ENCODE measurements at regions not wholly inside any gene's neighbourhood (a gene's known extent, or its start where the extent isn't known, plus 50 kb on each side); places are given as distances from the start of the nearest gene placed in this dataset.

DNA sequence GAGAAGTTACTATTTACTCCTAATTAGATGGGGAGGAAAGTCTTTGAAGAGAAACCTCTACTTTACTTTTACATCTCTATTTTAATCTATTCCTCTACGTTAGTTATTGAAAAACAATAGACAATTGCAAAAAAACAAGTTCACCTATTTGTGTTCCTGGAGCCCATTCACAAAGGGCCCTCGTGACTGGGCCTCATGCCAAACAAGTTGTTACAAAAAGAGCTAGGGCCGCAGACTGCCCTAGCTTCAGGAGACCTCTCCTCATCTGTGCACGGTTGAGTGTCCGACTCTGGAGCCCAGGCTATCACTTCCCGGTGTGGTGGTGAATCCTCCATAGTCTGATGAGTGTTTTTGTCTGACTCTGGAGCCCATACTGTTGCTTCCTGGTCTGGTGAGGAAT lies 190.9 kb downstream of the ZNF486 start:
- TF ChIP-seq POLR2A (IDR thresholded peaks at IDR 0.05; ENCODE audit: low read depth, low read length) (no peak), PAX5 (IDR thresholded peaks at IDR 0.05; ENCODE audit: insufficient read depth, low read length, severe bottlenecking) (no peak), TAF1 (IDR thresholded peaks at IDR 0.05; ENCODE audit: low read depth, low read length) (no peak), POLR2AphosphoS5 (IDR thresholded peaks at IDR 0.05; ENCODE audit: low read depth, low read length) (no peak), SPI1 (IDR thresholded peaks at IDR 0.05; ENCODE audit: low read depth, low read length) (no peak), POU2F2 (IDR thresholded peaks at IDR 0.05; ENCODE audit: low read depth, low read length) (no peak)
- no peak for DNase-seq (ENCODE audit: insufficient read length, low spot score)
- no peak for FAIRE-seq

- FAIRE-seq: no peak
- DNase-seq (ENCODE audit: insufficient read length, low spot score): no peak
Observed at GRCh38 chr19:20351244-20351643, 184.2 kb downstream of the ZNF486 start.

DNA sequence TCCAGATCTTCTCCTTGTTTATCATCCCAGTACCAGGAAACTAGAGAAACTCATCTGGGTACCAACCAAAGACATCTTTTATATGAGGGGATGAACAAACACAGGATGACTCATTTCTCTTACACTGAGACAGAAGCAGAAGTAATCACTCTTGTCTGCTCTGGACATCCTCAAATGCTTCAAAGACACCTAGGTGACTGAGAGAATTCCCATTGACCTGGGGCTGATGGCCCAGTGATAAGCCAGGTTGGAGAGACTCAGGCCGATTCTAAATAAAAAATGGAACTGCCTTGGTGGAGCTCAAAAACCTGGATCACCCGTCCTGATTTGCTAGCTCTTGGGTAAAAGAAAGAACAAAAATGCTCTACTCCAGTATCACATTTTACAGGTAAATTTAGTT lies 182.2 kb downstream of the ZNF486 start:
- TF ChIP-seq POU2F2 (IDR thresholded peaks at IDR 0.05; ENCODE audit: low read depth, low read length) (no peak), POLR2AphosphoS5 (IDR thresholded peaks at IDR 0.05; ENCODE audit: low read depth, low read length) (no peak), SPI1 (IDR thresholded peaks at IDR 0.05; ENCODE audit: low read depth, low read length) (no peak), POLR2A (IDR thresholded peaks at IDR 0.05; ENCODE audit: low read depth, low read length) (no peak), TAF1 (IDR thresholded peaks at IDR 0.05; ENCODE audit: low read depth, low read length) (no peak), PAX5 (IDR thresholded peaks at IDR 0.05; ENCODE audit: insufficient read depth, low read length, severe bottlenecking) (no peak)
- DNase-seq (ENCODE audit: insufficient read length, low spot score) (no peak), FAIRE-seq (no peak)

More at GRCh38 chr19:20351244-20351643, 184.2 kb downstream of the ZNF486 start:
- TF ChIP-seq POLR2AphosphoS5 (IDR thresholded peaks at IDR 0.05; ENCODE audit: low read depth, low read length) (no peak), SPI1 (IDR thresholded peaks at IDR 0.05; ENCODE audit: low read depth, low read length) (no peak), POLR2A (IDR thresholded peaks at IDR 0.05; ENCODE audit: low read depth, low read length) (no peak), TAF1 (IDR thresholded peaks at IDR 0.05; ENCODE audit: low read depth, low read length) (no peak), POU2F2 (IDR thresholded peaks at IDR 0.05; ENCODE audit: low read depth, low read length) (no peak), PAX5 (IDR thresholded peaks at IDR 0.05; ENCODE audit: insufficient read depth, low read length, severe bottlenecking) (no peak)

DNA sequence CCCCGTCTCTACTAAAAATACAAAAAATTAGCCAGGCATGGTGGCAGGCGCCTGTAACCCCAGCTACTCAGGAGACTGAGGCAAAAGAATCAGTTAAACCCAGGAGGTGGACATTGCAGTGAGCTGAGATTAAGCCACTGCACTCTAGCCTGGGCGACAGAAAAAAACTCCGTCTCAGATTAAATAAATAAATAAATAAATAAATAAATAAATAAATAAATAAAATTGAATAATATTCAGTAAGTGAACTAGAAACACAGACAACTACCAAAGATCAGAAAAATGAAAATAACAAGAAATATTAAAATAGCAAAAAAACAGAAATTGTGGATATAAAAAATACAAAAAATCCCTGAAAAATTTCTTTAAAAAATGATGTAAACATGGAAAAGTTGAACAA lies 172.4 kb downstream of the ZNF486 start:
- no peak for FAIRE-seq
- DNase-seq (ENCODE audit: insufficient read length, low spot score): no peak
- TF ChIP-seq POLR2A (IDR thresholded peaks at IDR 0.05; ENCODE audit: low read depth, low read length): no peak
- no peak for TF ChIP-seq TAF1 (IDR thresholded peaks at IDR 0.05; ENCODE audit: low read depth, low read length)
- TF ChIP-seq PAX5 (IDR thresholded peaks at IDR 0.05; ENCODE audit: insufficient read depth, low read length, severe bottlenecking): no peak
- TF ChIP-seq POLR2AphosphoS5 (IDR thresholded peaks at IDR 0.05; ENCODE audit: low read depth, low read length): no peak
- TF ChIP-seq POU2F2 (IDR thresholded peaks at IDR 0.05; ENCODE audit: low read depth, low read length): no peak
- no peak for TF ChIP-seq SPI1 (IDR thresholded peaks at IDR 0.05; ENCODE audit: low read depth, low read length)

GRCh38 chr19:20334760-20335159 lies 167.7 kb downstream of the ZNF486 start:
- no peak for TF ChIP-seq POLR2AphosphoS5 (IDR thresholded peaks at IDR 0.05; ENCODE audit: low read depth, low read length)
- no peak for TF ChIP-seq TAF1 (IDR thresholded peaks at IDR 0.05; ENCODE audit: low read depth, low read length)
- TF ChIP-seq POLR2A (IDR thresholded peaks at IDR 0.05; ENCODE audit: low read depth, low read length): no peak
- no peak for TF ChIP-seq SPI1 (IDR thresholded peaks at IDR 0.05; ENCODE audit: low read depth, low read length)
- no peak for TF ChIP-seq POU2F2 (IDR thresholded peaks at IDR 0.05; ENCODE audit: low read depth, low read length)
- TF ChIP-seq PAX5 (IDR thresholded peaks at IDR 0.05; ENCODE audit: insufficient read depth, low read length, severe bottlenecking): no peak

GRCh38 chr19:20333508-20333907 lies 166.5 kb downstream of the ZNF486 start:
- FAIRE-seq (no peak), DNase-seq (ENCODE audit: insufficient read length, low spot score) (no peak)
- TF ChIP-seq SPI1 (IDR thresholded peaks at IDR 0.05; ENCODE audit: low read depth, low read length): 0 out of 2 replicates have a peak, but pooled peaks have one; percentile 10
- TF ChIP-seq TAF1 (IDR thresholded peaks at IDR 0.05; ENCODE audit: low read depth, low read length): no peak

More at GRCh38 chr19:20334760-20335159, 167.7 kb downstream of the ZNF486 start:
- FAIRE-seq: no peak
- DNase-seq (ENCODE audit: insufficient read length, low spot score): no peak

DNA sequence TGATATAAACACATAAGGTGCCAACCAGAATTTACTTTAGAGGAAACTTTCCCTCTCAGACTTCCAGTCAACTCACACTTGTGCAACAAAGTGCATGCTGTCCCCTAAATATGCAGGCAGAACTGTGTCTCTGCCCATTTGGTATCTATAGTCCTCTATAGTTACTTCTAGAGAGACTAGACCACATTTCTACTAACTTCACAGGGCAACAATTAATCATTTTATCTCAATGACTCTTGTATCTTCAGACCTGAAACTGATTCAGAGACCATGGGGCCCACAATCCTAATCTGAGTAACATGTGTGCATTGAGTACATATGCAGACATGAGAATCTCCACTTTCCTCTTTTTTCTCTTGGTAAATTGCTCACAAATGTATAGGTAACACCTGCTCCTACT lies 158.1 kb downstream of the ZNF486 start:
- no peak for FAIRE-seq
- TF ChIP-seq POU2F2 (IDR thresholded peaks at IDR 0.05; ENCODE audit: low read depth, low read length) (no peak), PAX5 (IDR thresholded peaks at IDR 0.05; ENCODE audit: insufficient read depth, low read length, severe bottlenecking) (no peak)
- no peak for DNase-seq (ENCODE audit: insufficient read length, low spot score)

DNA sequence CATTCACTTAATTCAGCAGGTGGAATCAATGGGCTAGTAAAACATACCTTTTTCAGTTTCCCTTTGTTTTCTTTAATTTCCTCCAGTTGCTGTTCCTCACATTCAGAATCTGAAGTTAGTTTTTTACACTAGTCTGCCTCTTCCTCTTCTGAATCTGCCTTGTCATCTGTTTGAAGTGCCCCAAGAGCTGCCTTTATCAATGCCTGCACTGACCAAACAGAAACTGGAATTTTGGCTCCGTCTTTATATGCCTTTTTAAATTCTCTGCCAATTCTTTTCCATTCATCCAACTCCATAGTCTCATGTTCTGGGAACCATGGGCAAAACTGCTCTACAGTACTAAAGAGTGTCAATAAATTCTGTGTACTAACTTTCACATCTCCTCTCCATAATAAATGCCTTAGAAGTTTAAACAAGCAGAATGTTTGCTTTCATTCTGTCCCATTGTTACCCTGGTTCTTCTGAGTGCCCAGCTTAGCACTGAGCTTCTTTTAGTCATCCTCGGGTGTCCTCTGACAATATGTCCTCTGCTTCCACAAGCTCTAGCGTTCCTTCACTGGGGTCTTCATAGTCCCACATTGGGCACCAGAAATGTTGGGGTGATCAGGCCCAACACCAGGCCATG lies 154.2 kb downstream of the ZNF486 start:
- DNase-seq (ENCODE audit: insufficient read length, low spot score): no peak
- TF ChIP-seq POLR2A (IDR thresholded peaks at IDR 0.05; ENCODE audit: low read depth, low read length) (no peak), POLR2AphosphoS5 (IDR thresholded peaks at IDR 0.05; ENCODE audit: low read depth, low read length) (no peak), PAX5 (IDR thresholded peaks at IDR 0.05; ENCODE audit: insufficient read depth, low read length, severe bottlenecking) (no peak)
- no peak for FAIRE-seq

DNA sequence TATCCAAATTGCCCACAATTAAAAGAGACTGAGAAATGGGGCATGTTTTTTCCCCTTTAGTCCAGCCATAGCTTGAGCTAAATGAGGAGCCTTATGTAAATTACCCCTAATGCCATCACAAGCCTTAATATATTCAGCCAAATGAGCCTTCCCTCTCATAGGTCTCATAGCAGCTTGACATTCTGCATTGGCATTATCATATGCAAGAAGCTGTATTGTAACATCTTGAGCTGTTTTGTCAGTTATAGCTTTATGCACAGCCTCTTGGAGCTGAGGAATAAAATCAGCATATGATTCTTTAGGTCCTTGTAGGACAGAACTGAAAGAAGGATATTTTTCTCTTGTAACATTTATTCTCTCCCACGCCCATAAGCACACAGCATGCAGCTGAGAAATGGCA lies 153.2 kb downstream of the ZNF486 start:
- FAIRE-seq (no peak), DNase-seq (ENCODE audit: insufficient read length, low spot score) (no peak)
- TF ChIP-seq TAF1 (IDR thresholded peaks at IDR 0.05; ENCODE audit: low read depth, low read length): no peak
- TF ChIP-seq SPI1 (IDR thresholded peaks at IDR 0.05; ENCODE audit: low read depth, low read length): no peak
- no peak for TF ChIP-seq PAX5 (IDR thresholded peaks at IDR 0.05; ENCODE audit: insufficient read depth, low read length, severe bottlenecking)
- TF ChIP-seq POLR2AphosphoS5 (IDR thresholded peaks at IDR 0.05; ENCODE audit: low read depth, low read length): no peak
- no peak for TF ChIP-seq POLR2A (IDR thresholded peaks at IDR 0.05; ENCODE audit: low read depth, low read length)
- TF ChIP-seq POU2F2 (IDR thresholded peaks at IDR 0.05; ENCODE audit: low read depth, low read length): no peak

DNA sequence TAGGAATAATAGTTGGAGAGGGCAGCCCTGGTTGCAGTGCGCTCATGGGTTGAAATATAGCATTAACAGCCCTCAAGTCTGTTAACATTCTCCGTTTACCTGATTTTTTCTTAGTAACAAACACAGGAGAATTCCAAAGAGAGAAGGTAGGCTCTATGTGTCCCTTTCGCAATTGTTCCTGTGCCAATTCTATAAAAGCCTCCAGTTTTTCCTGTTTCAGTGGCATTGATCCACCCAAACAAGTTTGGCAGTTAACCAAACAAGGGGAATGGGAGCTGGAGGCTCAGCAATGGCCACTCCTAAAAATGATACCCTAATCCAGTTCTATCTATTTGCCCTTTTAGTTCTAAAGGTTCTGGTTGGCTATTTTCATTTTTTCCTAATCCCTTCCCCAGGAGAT lies 151.6 kb downstream of the ZNF486 start:
- no peak for FAIRE-seq

More for the DNA sequence above, 151.6 kb downstream of the ZNF486 start:
- no peak for DNase-seq (ENCODE audit: insufficient read length, low spot score)
- no peak for TF ChIP-seq POLR2A (IDR thresholded peaks at IDR 0.05; ENCODE audit: low read depth, low read length)
- TF ChIP-seq POU2F2 (IDR thresholded peaks at IDR 0.05; ENCODE audit: low read depth, low read length): no peak
- no peak for TF ChIP-seq PAX5 (IDR thresholded peaks at IDR 0.05; ENCODE audit: insufficient read depth, low read length, severe bottlenecking)
- no peak for TF ChIP-seq TAF1 (IDR thresholded peaks at IDR 0.05; ENCODE audit: low read depth, low read length)

Data from GM12891 (cell line).